ENCODE measurements at regions not wholly inside any gene's neighbourhood (a gene's known extent, or its start where the extent isn't known, plus 50 kb on each side); places are given as distances from the start of the nearest gene placed in this dataset.
"Not testable (repeated sequence)": the region's sequence is repeated elsewhere in the genome, so short reads cannot be mapped to it uniquely, and the experiment has no call there.

GRCh38 chr7:32761451-32762205, 129.9 kb downstream of the KBTBD2 start:
- Mint-ChIP-seq H3K27ac (no peak overlapping the region), H3K36me3 (ENCODE audit: low read depth) (no peaks in the 10 kb centered on the region), H3K4me1 (ENCODE audit: low read depth) (peaks cover 9% of the 10 kb centered on the region), H3K27me3 (ENCODE audit: low read depth) (peaks cover 40% of the 10 kb centered on the region), H3K4me3 (no peak overlapping the region), H3K9me3 (no peaks in the 10 kb centered on the region)
- CTCF ChIA-PET = interaction anchor here (1.1 to 1.6 kb wide), 2 partner anchors 85 to 346 kb away, joined by 4 to 9 read pairs; no protein-coding TSS in a partner anchor
- intact Hi-C loops (cut with micrococcal nuclease) = loop anchor here (2.0 to 10.0 kb wide), 3 partner anchors 67 to 1173 kb away; partner anchors contain the start of gene LSM5
- DNase-seq = no peak

GRCh38 chr7:32760755-32761154, 130.8 kb downstream of the KBTBD2 start:
- H3K27me3 Mint-ChIP-seq (ENCODE audit: low read depth) = peaks cover 43% of the 10 kb centered on the region
- intact Hi-C loops (cut with micrococcal nuclease) = loop anchor here (10.0 kb wide), 1 partner anchor 1174 kb away; no protein-coding TSS in a partner anchor
- not testable (repeated sequence) for DNase-seq; H3K4me1 Mint-ChIP-seq (ENCODE audit: low read depth); H3K36me3 Mint-ChIP-seq (ENCODE audit: low read depth); H3K4me3 Mint-ChIP-seq; H3K27ac Mint-ChIP-seq; H3K9me3 Mint-ChIP-seq
- CTCF ChIA-PET = interaction anchor here (1.1 kb wide), 1 partner anchor 347 kb away, joined by 4 read pairs; no protein-coding TSS in a partner anchor

- H3K4me3 Mint-ChIP-seq; CTCF ChIA-PET; H3K27ac Mint-ChIP-seq; H3K9me3 Mint-ChIP-seq; H3K36me3 Mint-ChIP-seq (ENCODE audit: low read depth); DNase-seq; H3K4me1 Mint-ChIP-seq (ENCODE audit: low read depth): not testable (repeated sequence)
- intact Hi-C loops (cut with micrococcal nuclease) = loop anchor here (10.0 kb wide), 1 partner anchor 1175 kb away; no protein-coding TSS in a partner anchor
- peaks cover 37% of the 10 kb centered on the region for H3K27me3 Mint-ChIP-seq (ENCODE audit: low read depth)
Measured at GRCh38 chr7:32759859-32760258, 131.7 kb downstream of the KBTBD2 start.

GRCh38 chr7:32753872-32754271, 137.7 kb downstream of the KBTBD2 start:
- H3K27me3 Mint-ChIP-seq (ENCODE audit: low read depth); H3K27ac Mint-ChIP-seq; H3K9me3 Mint-ChIP-seq; DNase-seq; H3K36me3 Mint-ChIP-seq (ENCODE audit: low read depth); H3K4me3 Mint-ChIP-seq; CTCF ChIA-PET; intact Hi-C loops (cut with micrococcal nuclease); H3K4me1 Mint-ChIP-seq (ENCODE audit: low read depth): not testable (repeated sequence)

- H3K27me3 Mint-ChIP-seq (ENCODE audit: low read depth) = peaks cover 14% of the 10 kb centered on the region
- H3K4me1 Mint-ChIP-seq (ENCODE audit: low read depth); DNase-seq; H3K9me3 Mint-ChIP-seq; intact Hi-C loops (cut with micrococcal nuclease); H3K27ac Mint-ChIP-seq; CTCF ChIA-PET; H3K36me3 Mint-ChIP-seq (ENCODE audit: low read depth); H3K4me3 Mint-ChIP-seq: not testable (repeated sequence)
Measured at GRCh38 chr7:32748337-32748736, 143.2 kb downstream of the KBTBD2 start.

- H3K4me3 Mint-ChIP-seq; H3K4me1 Mint-ChIP-seq (ENCODE audit: low read depth); H3K9me3 Mint-ChIP-seq; intact Hi-C loops (cut with micrococcal nuclease); H3K27ac Mint-ChIP-seq; H3K36me3 Mint-ChIP-seq (ENCODE audit: low read depth); CTCF ChIA-PET; DNase-seq: not testable (repeated sequence)
- H3K27me3 Mint-ChIP-seq (ENCODE audit: low read depth) = peaks cover 14% of the 10 kb centered on the region
Measured at GRCh38 chr7:32747443-32748148, 144.0 kb downstream of the KBTBD2 start.

GRCh38 chr7:32741853-32742476, 149.6 kb downstream of the KBTBD2 start:
- H3K27ac Mint-ChIP-seq; H3K4me1 Mint-ChIP-seq (ENCODE audit: low read depth); H3K36me3 Mint-ChIP-seq (ENCODE audit: low read depth); H3K27me3 Mint-ChIP-seq (ENCODE audit: low read depth); intact Hi-C loops (cut with micrococcal nuclease); H3K4me3 Mint-ChIP-seq; DNase-seq; H3K9me3 Mint-ChIP-seq; CTCF ChIA-PET: not testable (repeated sequence)

GRCh38 chr7:32739749-32740148, 151.8 kb downstream of the KBTBD2 start:
- H3K27ac Mint-ChIP-seq = not testable (repeated sequence)

GRCh38 chr7:32738390-32738789, 153.2 kb downstream of the KBTBD2 start:
- intact Hi-C loops (cut with micrococcal nuclease); CTCF ChIA-PET: not testable (repeated sequence)

More at GRCh38 chr7:32739749-32740148, 151.8 kb downstream of the KBTBD2 start:
- H3K4me3 Mint-ChIP-seq; H3K27me3 Mint-ChIP-seq (ENCODE audit: low read depth); DNase-seq; H3K9me3 Mint-ChIP-seq; intact Hi-C loops (cut with micrococcal nuclease); CTCF ChIA-PET; H3K36me3 Mint-ChIP-seq (ENCODE audit: low read depth); H3K4me1 Mint-ChIP-seq (ENCODE audit: low read depth): not testable (repeated sequence)

GRCh38 chr7:32732767-32733166, 158.8 kb downstream of the KBTBD2 start:
- DNase-seq; intact Hi-C loops (cut with micrococcal nuclease); H3K36me3 Mint-ChIP-seq (ENCODE audit: low read depth); CTCF ChIA-PET; H3K4me1 Mint-ChIP-seq (ENCODE audit: low read depth); H3K27me3 Mint-ChIP-seq (ENCODE audit: low read depth); H3K9me3 Mint-ChIP-seq; H3K27ac Mint-ChIP-seq; H3K4me3 Mint-ChIP-seq: not testable (repeated sequence)

More at GRCh38 chr7:32738390-32738789, 153.2 kb downstream of the KBTBD2 start:
- not testable (repeated sequence) for H3K27ac Mint-ChIP-seq; H3K9me3 Mint-ChIP-seq; H3K4me1 Mint-ChIP-seq (ENCODE audit: low read depth); H3K27me3 Mint-ChIP-seq (ENCODE audit: low read depth); H3K36me3 Mint-ChIP-seq (ENCODE audit: low read depth); H3K4me3 Mint-ChIP-seq; DNase-seq

GRCh38 chr7:32729335-32729675, 162.3 kb downstream of the KBTBD2 start:
- H3K4me3 Mint-ChIP-seq = peak overlapping the region; percentile 42
- intact Hi-C loops (cut with micrococcal nuclease) = loop anchor here (2.0 kb wide), 1 partner anchor 239 kb away; the partner anchor contains the start of gene LSM5
- CTCF ChIA-PET; DNase-seq; H3K36me3 Mint-ChIP-seq (ENCODE audit: low read depth); H3K9me3 Mint-ChIP-seq; H3K4me1 Mint-ChIP-seq (ENCODE audit: low read depth); H3K27ac Mint-ChIP-seq: not testable (repeated sequence)
- peaks cover 20% of the 10 kb centered on the region for H3K27me3 Mint-ChIP-seq (ENCODE audit: low read depth)

- peak overlapping the region; percentile 69 for H3K4me3 Mint-ChIP-seq
- H3K4me1 Mint-ChIP-seq (ENCODE audit: low read depth); CTCF ChIA-PET; H3K9me3 Mint-ChIP-seq; H3K36me3 Mint-ChIP-seq (ENCODE audit: low read depth); H3K27ac Mint-ChIP-seq: not testable (repeated sequence)
- peaks cover 21% of the 10 kb centered on the region for H3K27me3 Mint-ChIP-seq (ENCODE audit: low read depth)
- intact Hi-C loops (cut with micrococcal nuclease) = loop anchor here (1.0 to 2.0 kb wide), 2 partner anchors 214 to 238 kb away; partner anchors contain the start of gene LSM5
- peak; percentile 28 for DNase-seq
Measured at GRCh38 chr7:32728412-32729334, 162.9 kb downstream of the KBTBD2 start.
